ENCODE measurements at regions not wholly inside any gene's neighbourhood (a gene's known extent, or its start where the extent isn't known, plus 50 kb on each side); places are given as distances from the start of the nearest gene placed in this dataset.

GRCh38 chr1:115194506-115194905, 105.2 kb upstream of the TSPAN2 start:
- TF ChIP-seq CTCF (tag by site-specific recombination; IDR thresholded peaks at IDR 0.05) (no peak), ZNF660 (tag by site-specific recombination; IDR thresholded peaks at IDR 0.05) (no peak), ZNF175 (tag by site-specific recombination; IDR thresholded peaks at IDR 0.05) (no peak), PRDM1 (tag by site-specific recombination; IDR thresholded peaks at IDR 0.05) (no peak)
